ENCODE measurements at regions not wholly inside any gene's neighbourhood (a gene's known extent, or its start where the extent isn't known, plus 50 kb on each side); places are given as distances from the start of the nearest gene placed in this dataset.

GRCh38 chr19:7410946-7411345, 62.2 kb downstream of the ARHGEF18 start:
- Histone ChIP-seq H3K79me2 (ENCODE audit: insufficient read depth, low read length) (peaks cover 46% of the 10 kb centered on the region), H3K36me3 (ENCODE audit: insufficient read depth, low read length) (peaks cover 28% of the 10 kb centered on the region; the same call in 1 of the 2 replicates)

DNA sequence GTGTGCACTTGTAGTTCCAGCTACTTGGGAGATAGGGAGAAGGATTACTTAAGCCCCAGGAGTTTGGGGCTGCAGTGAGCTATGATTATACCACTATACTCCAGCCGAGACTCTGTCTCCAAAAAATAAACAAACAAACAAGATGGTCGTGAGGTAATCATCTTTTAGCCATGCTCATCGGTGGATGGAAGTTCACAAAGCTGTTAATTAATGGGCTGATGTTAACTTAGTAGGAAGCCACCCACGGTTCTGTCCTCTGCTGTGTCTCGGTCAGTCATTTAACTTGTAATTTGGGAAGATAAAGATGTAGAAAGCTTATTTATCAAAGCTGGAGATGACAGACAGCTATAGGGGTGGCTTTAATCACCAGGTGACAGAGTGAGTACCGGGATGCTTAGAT, 64.9 kb downstream of the ARHGEF18 start:
- Histone ChIP-seq H3K9ac (ENCODE audit: low read depth, low read length, poor library complexity, severe bottlenecking) (no peak overlapping the region), H3K4me1 (ENCODE audit: insufficient read depth, low read length, poor library complexity, severe bottlenecking) (no peaks in the 10 kb centered on the region), H3F3A (ENCODE audit: low read depth) (no peaks in the 10 kb centered on the region), H3K4me3 (ENCODE audit: low read length, poor library complexity, severe bottlenecking) (no peak overlapping the region), H3K27me3 (ENCODE audit: insufficient read depth, low read length, poor library complexity, severe bottlenecking) (no peaks in the 10 kb centered on the region), H4K20me1 (ENCODE audit: insufficient read depth, low read length, poor library complexity, severe bottlenecking) (peaks cover 23% of the 10 kb centered on the region), H3K4me2 (ENCODE audit: low read depth, low read length, poor library complexity, severe bottlenecking) (no peak overlapping the region), H2AFZ (ENCODE audit: low read length) (no peak overlapping the region), H3K9me3 (ENCODE audit: insufficient read depth, low read depth, low read length) (no peaks in the 10 kb centered on the region), H3K36me3 (ENCODE audit: insufficient read depth, low read length) (peaks cover 17% of the 10 kb centered on the region; the same call in 1 of the 2 replicates), H3K79me2 (ENCODE audit: insufficient read depth, low read length) (peaks cover 50% of the 10 kb centered on the region), H3K9me2 (replicated peaks; ENCODE audit: low read depth, low read length) (no peaks in the 10 kb centered on the region)
- no peak for TF ChIP-seq CTCF (conservative IDR thresholded peaks at IDR 0.05; ENCODE audit: low read length)
- no peak for TF ChIP-seq EZH2phosphoT487 (IDR thresholded peaks at IDR 0.05; ENCODE audit: borderline replicate concordance)

More at GRCh38 chr19:7410946-7411345, 62.2 kb downstream of the ARHGEF18 start:
- no peak overlapping the region for H3K4me2 ChIP-seq (ENCODE audit: low read depth, low read length, poor library complexity, severe bottlenecking)
- no peak overlapping the region for H3K9ac ChIP-seq (ENCODE audit: low read depth, low read length, poor library complexity, severe bottlenecking)
- H3K4me3 ChIP-seq (ENCODE audit: low read length, poor library complexity, severe bottlenecking) = no peak overlapping the region
- no peaks in the 10 kb centered on the region for H3K27me3 ChIP-seq (ENCODE audit: insufficient read depth, low read length, poor library complexity, severe bottlenecking)
- H2AFZ ChIP-seq (ENCODE audit: low read length) = no peak overlapping the region
- peaks cover 10% of the 10 kb centered on the region for H4K20me1 ChIP-seq (ENCODE audit: insufficient read depth, low read length, poor library complexity, severe bottlenecking)
- no peaks in the 10 kb centered on the region for H3K9me3 ChIP-seq (ENCODE audit: insufficient read depth, low read depth, low read length)
- no peak for TF ChIP-seq EZH2phosphoT487 (IDR thresholded peaks at IDR 0.05; ENCODE audit: borderline replicate concordance)
- TF ChIP-seq CTCF (conservative IDR thresholded peaks at IDR 0.05; ENCODE audit: low read length) = no peak
- H3K9me2 ChIP-seq (replicated peaks; ENCODE audit: low read depth, low read length) = no peaks in the 10 kb centered on the region
- H3F3A ChIP-seq (ENCODE audit: low read depth) = no peaks in the 10 kb centered on the region; the same call in 1 of the 2 replicates
- H3K4me1 ChIP-seq (ENCODE audit: insufficient read depth, low read length, poor library complexity, severe bottlenecking) = no peaks in the 10 kb centered on the region

DNA sequence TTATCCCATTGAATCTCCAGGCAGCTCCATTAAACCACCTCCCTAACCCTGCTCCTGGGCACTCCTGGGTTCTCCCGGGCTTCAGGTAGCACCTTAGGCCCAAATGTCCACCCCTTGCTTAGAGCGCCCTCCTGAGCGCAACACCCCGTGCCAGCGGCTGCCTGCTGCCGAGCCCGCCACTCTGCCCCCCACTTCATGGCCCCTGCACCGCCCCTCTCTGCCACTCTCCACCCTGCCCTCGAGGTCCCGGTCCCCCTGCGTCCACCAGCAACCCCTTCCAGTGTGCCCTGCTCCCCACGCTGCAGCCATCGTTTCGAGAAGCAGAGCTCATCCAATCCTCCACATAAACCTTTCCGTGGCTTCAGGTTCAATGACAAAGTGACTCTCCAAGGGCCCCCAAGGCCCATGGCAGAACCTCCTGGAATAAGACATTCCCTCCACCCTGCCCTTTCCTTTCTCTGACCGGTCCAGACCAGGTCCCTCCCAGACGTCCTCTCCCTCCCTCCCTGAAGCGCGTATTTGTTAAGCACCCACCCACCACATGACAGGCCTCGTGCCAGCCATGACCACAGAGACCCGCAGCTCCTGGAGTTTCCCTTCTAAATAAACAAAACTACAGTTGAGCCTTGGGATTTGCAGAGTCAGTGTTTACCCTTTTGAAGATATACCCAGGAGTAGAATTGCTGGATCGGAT, 66.6 kb downstream of the ARHGEF18 start:
- Histone ChIP-seq H3K79me2 (ENCODE audit: insufficient read depth, low read length) (peaks cover 60% of the 10 kb centered on the region), H3K27me3 (ENCODE audit: insufficient read depth, low read length, poor library complexity, severe bottlenecking) (no peaks in the 10 kb centered on the region), H3F3A (ENCODE audit: low read depth) (no peaks in the 10 kb centered on the region), H3K36me3 (ENCODE audit: insufficient read depth, low read length) (peaks cover 20% of the 10 kb centered on the region; the same call in 1 of the 2 replicates), H3K9ac (ENCODE audit: low read depth, low read length, poor library complexity, severe bottlenecking) (no peak overlapping the region), H3K4me1 (ENCODE audit: insufficient read depth, low read length, poor library complexity, severe bottlenecking) (no peaks in the 10 kb centered on the region), H2AFZ (ENCODE audit: low read length) (no peak overlapping the region), H3K4me2 (ENCODE audit: low read depth, low read length, poor library complexity, severe bottlenecking) (no peak overlapping the region), H3K4me3 (ENCODE audit: low read length, poor library complexity, severe bottlenecking) (no peak overlapping the region), H3K9me2 (replicated peaks; ENCODE audit: low read depth, low read length) (no peaks in the 10 kb centered on the region), H3K9me3 (ENCODE audit: insufficient read depth, low read depth, low read length) (no peaks in the 10 kb centered on the region), H4K20me1 (ENCODE audit: insufficient read depth, low read length, poor library complexity, severe bottlenecking) (peaks cover 24% of the 10 kb centered on the region)
- TF ChIP-seq CTCF (conservative IDR thresholded peaks at IDR 0.05; ENCODE audit: low read length) = no peak
- no peak for TF ChIP-seq EZH2phosphoT487 (IDR thresholded peaks at IDR 0.05; ENCODE audit: borderline replicate concordance)
